Stomach (tissue), 4 donors: ENCODE measurements at regions not wholly inside any gene's neighbourhood (a gene's known extent, or its start where the extent isn't known, plus 50 kb on each side); places are given as distances from the start of the nearest gene placed in this dataset.

ENCODE experiments used
- EP300 ChIP-seq: sonication (generic); formaldehyde crosslinking; IDR thresholded peaks from one replicate; pipeline ENCODE4 v1.6.1; 2017; ENCODE audit warnings: antibody characterized with exemption
- POLR2A ChIP-seq, 4 donors: fragments of 450-650 bp; IDR thresholded peaks; one replicate each; pipeline ENCODE4 v1.6.1; 2016; ENCODE audit warnings: antibody characterized with exemption in 4 of 4, control low read depth in 2 of 4, mild to moderate bottlenecking in 1 of 4, moderate library complexity in 1 of 4
- TF ChIP-seq, protein P1 (sequence below), 7 experiments: fragments of 450-650 bp in 4 of 7; fragments of 200-600 bp in 3 of 7; sonication (generic) in 3 of 7; IDR thresholded peaks; one replicate each; pipeline ENCODE4 v1.5.1; 2016 to 2019; ENCODE audit warnings: antibody characterized with exemption in 7 of 7, control low read depth in 2 of 7, mild to moderate bottlenecking in 1 of 7

DNA sequence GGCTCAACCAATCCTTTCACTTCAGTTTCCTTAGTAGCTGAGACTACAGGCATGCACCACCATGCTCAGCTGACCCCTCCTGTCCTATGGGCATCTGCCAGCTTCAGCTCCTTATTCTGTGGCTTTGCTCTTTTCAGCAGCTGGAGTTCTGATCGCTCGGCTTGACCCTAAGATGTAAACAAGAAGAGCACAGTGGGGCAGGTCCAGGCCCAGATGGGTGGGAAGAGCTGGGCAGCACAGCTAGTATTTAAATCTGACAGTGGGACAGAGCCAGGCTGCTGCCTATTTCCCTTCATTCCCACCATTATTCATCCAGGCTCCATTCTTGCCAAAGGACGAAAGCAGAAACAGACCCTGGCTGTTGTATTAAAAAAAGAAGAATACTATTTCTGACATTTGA is 494.9 kb upstream of the PODXL start:
- TF ChIP-seq, protein P1, sequence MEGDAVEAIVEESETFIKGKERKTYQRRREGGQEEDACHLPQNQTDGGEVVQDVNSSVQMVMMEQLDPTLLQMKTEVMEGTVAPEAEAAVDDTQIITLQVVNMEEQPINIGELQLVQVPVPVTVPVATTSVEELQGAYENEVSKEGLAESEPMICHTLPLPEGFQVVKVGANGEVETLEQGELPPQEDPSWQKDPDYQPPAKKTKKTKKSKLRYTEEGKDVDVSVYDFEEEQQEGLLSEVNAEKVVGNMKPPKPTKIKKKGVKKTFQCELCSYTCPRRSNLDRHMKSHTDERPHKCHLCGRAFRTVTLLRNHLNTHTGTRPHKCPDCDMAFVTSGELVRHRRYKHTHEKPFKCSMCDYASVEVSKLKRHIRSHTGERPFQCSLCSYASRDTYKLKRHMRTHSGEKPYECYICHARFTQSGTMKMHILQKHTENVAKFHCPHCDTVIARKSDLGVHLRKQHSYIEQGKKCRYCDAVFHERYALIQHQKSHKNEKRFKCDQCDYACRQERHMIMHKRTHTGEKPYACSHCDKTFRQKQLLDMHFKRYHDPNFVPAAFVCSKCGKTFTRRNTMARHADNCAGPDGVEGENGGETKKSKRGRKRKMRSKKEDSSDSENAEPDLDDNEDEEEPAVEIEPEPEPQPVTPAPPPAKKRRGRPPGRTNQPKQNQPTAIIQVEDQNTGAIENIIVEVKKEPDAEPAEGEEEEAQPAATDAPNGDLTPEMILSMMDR (IDR thresholded peaks at IDR 0.05), result no peak
- no peak for TF ChIP-seq POLR2A (IDR thresholded peaks at IDR 0.05)
- no peak for TF ChIP-seq EP300
